CD4-positive, alpha-beta T cell (primary cell): ENCODE measurements at regions not wholly inside any gene's neighbourhood (a gene's known extent, or its start where the extent isn't known, plus 50 kb on each side); places are given as distances from the start of the nearest gene placed in this dataset.
"Not testable (repeated sequence)": the region's sequence is repeated elsewhere in the genome, so short reads cannot be mapped to it uniquely, and the experiment has no call there.

Experiments used
- ATAC-seq: fragments of 200-7000 bp; cut with Tn5 transposase; one replicate; pipeline ENCODE4 v1.10.0; 2022; ENCODE audit warnings: mild to moderate bottlenecking; ENCODE audit not compliant: poor library complexity
- CTCF ChIA-PET: fragments of 350-600 bp; sonication (Branson Sonifier 250); formaldehyde crosslinking; loops from one replicate; lab custom pipeline; 2021; ENCODE audit warnings: antibody characterized with exemption, inconsistent platforms; lab: Charles Lee
- POLR2A ChIA-PET: fragments of 350-600 bp; sonication (Branson Sonifier 250); formaldehyde crosslinking; loops from one replicate; lab custom pipeline; 2021; ENCODE audit warnings: antibody characterized with exemption, inconsistent platforms; lab: Charles Lee
- DNase-seq, 14 experiments: peaks; one replicate each; pipeline ENCODE4 v3.0.0-alpha.2; 2013 to 2020; ENCODE audit warnings: mixed read lengths in 2 of 14
- H3K27ac ChIP-seq, 2 donors: one replicate each; pipeline versions ENCODE4 v1.5.1 to v1.7.0; 2013; ENCODE audit warnings: low read length in 2 of 2, low read depth in 1 of 2, mild to moderate bottlenecking in 1 of 2
- H3K27me3 ChIP-seq, 2 experiments: 1 replicate in 1 of 2; 2 replicates in 1 of 2; pipeline versions ENCODE4 v1.6.1 to v1.7.0; 2013; ENCODE audit warnings: low read length in 2 of 2, control low read depth in 1 of 2, mild to moderate bottlenecking in 1 of 2, moderate library complexity in 1 of 2; ENCODE audit not compliant: insufficient read depth in 2 of 2, control insufficient read depth in 1 of 2
- H3K36me3 ChIP-seq: one replicate; pipeline ENCODE4 v1.6.1; 2013; ENCODE audit warnings: low read length, control low read depth; ENCODE audit not compliant: insufficient read depth
- H3K4me1 ChIP-seq: one replicate; pipeline ENCODE4 v1.6.1; 2013; ENCODE audit warnings: low read length, control low read depth; ENCODE audit not compliant: insufficient read depth
- H3K4me3 ChIP-seq: one replicate; pipeline ENCODE4 v1.5.1; 2013; ENCODE audit warnings: mild to moderate bottlenecking, low read length, moderate library complexity
- H3K9me3 ChIP-seq, 2 experiments: 1 replicate in 1 of 2; 2 replicates in 1 of 2; pipeline versions ENCODE4 v1.6.1 to v1.7.0; 2013; ENCODE audit warnings: low read length in 2 of 2, mild to moderate bottlenecking in 2 of 2, control low read depth in 1 of 2, moderate library complexity in 1 of 2; ENCODE audit not compliant: control insufficient read depth in 1 of 2, insufficient read depth in 1 of 2
- H3K27ac Mint-ChIP-seq: one replicate; pipeline ENCODE4 v1.8.0; 2020; ENCODE audit warnings: mixed read lengths
- H3K27me3 Mint-ChIP-seq: one replicate; pipeline ENCODE4 v1.8.0; 2021; ENCODE audit warnings: mixed read lengths
- H3K36me3 Mint-ChIP-seq: one replicate; pipeline ENCODE4 v1.8.0; 2021; ENCODE audit warnings: low read depth, mixed read lengths
- H3K4me1 Mint-ChIP-seq: one replicate; pipeline ENCODE4 v1.8.0; 2021; ENCODE audit warnings: low read depth, mixed read lengths
- H3K4me3 Mint-ChIP-seq: one replicate; pipeline ENCODE4 v1.8.0; 2020; ENCODE audit warnings: mild to moderate bottlenecking, mixed read lengths
- H3K9me3 Mint-ChIP-seq: one replicate; pipeline ENCODE4 v1.8.0; 2020; ENCODE audit warnings: mixed read lengths
- intact Hi-C, 2 experiments: fragments of 100-400 bp; cut with DNase I in 1 of 2; cut with micrococcal nuclease in 1 of 2; formaldehyde crosslinking; loops; one replicate each; pipeline versions ENCODE4 v1.15.1 to v1.9.0; 2023 to 2025; cut with DNase I, micrococcal nuclease
- TF ChIP-seq, protein P1 (sequence below): fragments of 200-600 bp; IDR thresholded peaks from one replicate; pipeline ENCODE4 v1.8.0; 2022; ENCODE audit warnings: antibody characterized with exemption, mild to moderate bottlenecking

DNA sequence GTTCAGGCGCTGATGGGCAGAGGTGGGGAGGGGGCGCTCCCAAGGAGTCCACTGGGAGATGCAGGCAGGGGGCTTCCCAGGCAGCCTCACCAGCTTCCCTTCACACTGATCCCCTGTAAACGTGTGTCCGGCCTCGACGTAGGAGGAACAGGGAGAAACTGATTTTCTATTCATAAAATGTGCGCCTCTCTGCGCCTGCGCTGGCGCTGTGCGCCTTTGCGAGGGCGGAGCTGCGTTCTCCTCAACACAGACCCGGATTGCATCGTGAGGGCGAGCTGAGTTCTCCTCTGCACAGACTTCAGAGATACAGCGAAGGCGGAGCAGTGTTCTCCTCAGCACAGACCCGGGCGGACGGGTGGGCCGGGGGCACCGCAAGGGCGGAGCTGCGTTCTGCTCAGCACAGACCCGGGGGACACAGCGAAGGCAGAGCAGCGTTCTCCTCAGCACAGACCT, 259.1 kb downstream of the GOLGA6L6 start:
- DNase-seq, H3K27me3 Mint-ChIP-seq, H3K4me1 Mint-ChIP-seq, H3K36me3 Mint-ChIP-seq, H3K27ac Mint-ChIP-seq, POLR2A ChIA-PET, H3K4me3 ChIP-seq, H3K36me3 ChIP-seq, H3K27ac ChIP-seq, H3K27me3 ChIP-seq, H3K4me1 ChIP-seq, ATAC-seq, H3K9me3 Mint-ChIP-seq, H3K4me3 Mint-ChIP-seq, CTCF ChIA-PET: not testable (repeated sequence)
- intact Hi-C loops = loop anchor here in 1 of 2 experiments (10.0 kb wide), 1 partner anchor 62 kb away; no protein-coding TSS in a partner anchor
- peaks cover 0 to 38% of the 10 kb centered on the region in 2 experiments for H3K9me3 ChIP-seq

- H3K4me1 ChIP-seq, H3K9me3 Mint-ChIP-seq, H3K4me1 Mint-ChIP-seq, H3K27me3 ChIP-seq, H3K4me3 Mint-ChIP-seq, H3K36me3 Mint-ChIP-seq, POLR2A ChIA-PET, H3K27ac Mint-ChIP-seq, H3K27ac ChIP-seq, H3K36me3 ChIP-seq, ATAC-seq, CTCF ChIA-PET, DNase-seq, H3K4me3 ChIP-seq, H3K27me3 Mint-ChIP-seq: not testable (repeated sequence)
- intact Hi-C loops = loop anchor here in 1 of 2 experiments (10.0 kb wide), 1 partner anchor 63 kb away; no protein-coding TSS in a partner anchor
- peaks cover 0 to 43% of the 10 kb centered on the region in 2 experiments for H3K9me3 ChIP-seq
Observed at GRCh38 chr15:20281567-20282275, 259.9 kb downstream of the GOLGA6L6 start.

DNA sequence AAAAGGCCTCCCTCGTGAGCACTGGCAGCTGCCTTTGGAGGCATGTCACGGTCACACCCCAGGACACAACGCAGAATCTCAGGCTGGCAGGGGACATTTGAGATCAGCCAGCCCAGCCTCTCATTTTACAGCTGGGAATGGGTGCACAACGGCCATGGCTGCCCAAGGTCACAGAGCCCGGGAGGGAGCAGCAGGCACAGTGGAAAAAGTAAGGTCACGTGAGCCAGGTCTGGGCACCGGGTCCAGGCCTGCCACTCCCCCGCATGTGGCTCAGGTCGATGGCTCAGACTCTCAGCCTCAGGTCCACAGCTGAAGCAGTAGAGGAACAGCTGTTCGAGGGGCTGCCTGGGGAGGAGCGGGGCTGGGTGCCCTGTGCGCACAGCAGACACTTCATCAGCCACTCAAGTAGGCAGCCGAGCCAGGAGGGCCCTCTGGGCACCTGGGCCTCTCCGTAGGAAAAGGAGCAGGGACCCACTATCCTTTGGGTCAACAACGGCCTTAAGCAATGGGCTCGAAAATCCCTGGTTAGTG, 260.6 kb downstream of the GOLGA6L6 start:
- Mint-ChIP-seq H3K4me1 (no peaks in the 10 kb centered on the region), H3K27me3 (no peaks in the 10 kb centered on the region), H3K4me3 (no peak overlapping the region), H3K9me3 (no peaks in the 10 kb centered on the region), H3K27ac (no peak overlapping the region), H3K36me3 (no peaks in the 10 kb centered on the region)
- H3K4me3 ChIP-seq = no peak overlapping the region
- CTCF ChIA-PET = no interaction called here
- H3K4me1 ChIP-seq = no peaks in the 10 kb centered on the region
- H3K27ac ChIP-seq = no peak overlapping the region
- H3K36me3 ChIP-seq = no peaks in the 10 kb centered on the region
- DNase-seq = no peak
- peaks cover 0 to 49% of the 10 kb centered on the region in 2 experiments for H3K9me3 ChIP-seq
- ATAC-seq = no peak
- H3K27me3 ChIP-seq = no peaks in the 10 kb centered on the region
- TF ChIP-seq, protein P1, sequence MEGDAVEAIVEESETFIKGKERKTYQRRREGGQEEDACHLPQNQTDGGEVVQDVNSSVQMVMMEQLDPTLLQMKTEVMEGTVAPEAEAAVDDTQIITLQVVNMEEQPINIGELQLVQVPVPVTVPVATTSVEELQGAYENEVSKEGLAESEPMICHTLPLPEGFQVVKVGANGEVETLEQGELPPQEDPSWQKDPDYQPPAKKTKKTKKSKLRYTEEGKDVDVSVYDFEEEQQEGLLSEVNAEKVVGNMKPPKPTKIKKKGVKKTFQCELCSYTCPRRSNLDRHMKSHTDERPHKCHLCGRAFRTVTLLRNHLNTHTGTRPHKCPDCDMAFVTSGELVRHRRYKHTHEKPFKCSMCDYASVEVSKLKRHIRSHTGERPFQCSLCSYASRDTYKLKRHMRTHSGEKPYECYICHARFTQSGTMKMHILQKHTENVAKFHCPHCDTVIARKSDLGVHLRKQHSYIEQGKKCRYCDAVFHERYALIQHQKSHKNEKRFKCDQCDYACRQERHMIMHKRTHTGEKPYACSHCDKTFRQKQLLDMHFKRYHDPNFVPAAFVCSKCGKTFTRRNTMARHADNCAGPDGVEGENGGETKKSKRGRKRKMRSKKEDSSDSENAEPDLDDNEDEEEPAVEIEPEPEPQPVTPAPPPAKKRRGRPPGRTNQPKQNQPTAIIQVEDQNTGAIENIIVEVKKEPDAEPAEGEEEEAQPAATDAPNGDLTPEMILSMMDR = no peak
- intact Hi-C loops = loop anchor here in 1 of 2 experiments (10.0 kb wide), 1 partner anchor 64 kb away; no protein-coding TSS in a partner anchor
- POLR2A ChIA-PET = no interaction called here

- H3K27ac ChIP-seq, H3K27me3 ChIP-seq, H3K9me3 Mint-ChIP-seq, H3K27me3 Mint-ChIP-seq, H3K4me3 Mint-ChIP-seq, H3K4me1 Mint-ChIP-seq, ATAC-seq, H3K4me3 ChIP-seq, CTCF ChIA-PET, POLR2A ChIA-PET, H3K36me3 ChIP-seq, H3K4me1 ChIP-seq, H3K27ac Mint-ChIP-seq, DNase-seq, H3K36me3 Mint-ChIP-seq: not testable (repeated sequence)
- intact Hi-C loops = loop anchor here in 1 of 2 experiments (10.0 kb wide), 1 partner anchor 64 kb away; no protein-coding TSS in a partner anchor
- H3K9me3 ChIP-seq = peaks cover 0 to 49% of the 10 kb centered on the region in 2 experiments
Observed at GRCh38 chr15:20280141-20280932, 261.3 kb downstream of the GOLGA6L6 start.

- H3K27me3 Mint-ChIP-seq, H3K36me3 Mint-ChIP-seq, H3K27ac ChIP-seq, H3K27me3 ChIP-seq, POLR2A ChIA-PET, DNase-seq, H3K27ac Mint-ChIP-seq, ATAC-seq, H3K4me1 Mint-ChIP-seq, H3K4me1 ChIP-seq, H3K36me3 ChIP-seq, H3K4me3 Mint-ChIP-seq, H3K4me3 ChIP-seq, H3K9me3 Mint-ChIP-seq: not testable (repeated sequence)
- H3K9me3 ChIP-seq = peaks cover 0 to 53% of the 10 kb centered on the region in 2 experiments
- CTCF ChIA-PET = interaction anchor here (0.7 kb wide), 1 partner anchor 58 kb away, joined by 3 read pairs; no protein-coding TSS in a partner anchor
- intact Hi-C loops = loop anchor here in 1 of 2 experiments (5.0 kb wide), 1 partner anchor 37 kb away; no protein-coding TSS in a partner anchor
Observed at GRCh38 chr15:20279056-20279455, 262.5 kb downstream of the GOLGA6L6 start.

- intact Hi-C loops = loop anchor here in 1 of 2 experiments (5.0 kb wide), 1 partner anchor 36 kb away; no protein-coding TSS in a partner anchor
Observed at GRCh38 chr15:20278376-20278775, 263.2 kb downstream of the GOLGA6L6 start.

More at GRCh38 chr15:20278376-20278775, 263.2 kb downstream of the GOLGA6L6 start:
- H3K4me1 ChIP-seq, ATAC-seq, H3K27ac ChIP-seq, H3K4me3 ChIP-seq, H3K36me3 Mint-ChIP-seq, H3K4me3 Mint-ChIP-seq, CTCF ChIA-PET, H3K27me3 ChIP-seq, H3K27me3 Mint-ChIP-seq, POLR2A ChIA-PET, DNase-seq, H3K4me1 Mint-ChIP-seq, H3K36me3 ChIP-seq, H3K27ac Mint-ChIP-seq, H3K9me3 Mint-ChIP-seq: not testable (repeated sequence)
- H3K9me3 ChIP-seq = peaks cover 0 to 60% of the 10 kb centered on the region in 2 experiments
